Upper lobe of left lung (tissue), 6 donors: ENCODE measurements at regions not wholly inside any gene's neighbourhood (a gene's known extent, or its start where the extent isn't known, plus 50 kb on each side); places are given as distances from the start of the nearest gene placed in this dataset.
"Not testable (repeated sequence)": the region's sequence is repeated elsewhere in the genome, so short reads cannot be mapped to it uniquely, and the experiment has no call there.

ENCODE experiments used
- ATAC-seq, 2 donors: fragments of 200-7000 bp; cut with Tn5 transposase; one replicate each; pipeline ENCODE4 v1.9.1; 2022; ENCODE audit warnings: mild to moderate bottlenecking in 2 of 2, moderate library complexity in 2 of 2; ENCODE audit not compliant: low FRiP score in 2 of 2
- DNase-seq, 2 donors: peaks; one replicate each; pipeline ENCODE4 v3.0.0-alpha.2; 2019 to 2020
- H3K27ac ChIP-seq, 4 donors: fragments of 200-600 bp; sonication (generic); one replicate each; pipeline ENCODE4 v1.5.1; 2016 to 2019
- H3K27me3 ChIP-seq, 4 donors: fragments of 200-600 bp; sonication (generic); one replicate each; pipeline ENCODE4 v1.5.1; 2017 to 2019
- H3K36me3 ChIP-seq, 4 donors: fragments of 200-600 bp; sonication (generic); one replicate each; pipeline ENCODE4 v1.5.1; 2016 to 2019
- H3K4me1 ChIP-seq, 4 donors: fragments of 200-600 bp; sonication (generic); one replicate each; pipeline ENCODE4 v1.5.1; 2018 to 2019
- H3K4me3 ChIP-seq, 4 donors: fragments of 200-600 bp; sonication (generic); one replicate each; pipeline ENCODE4 v1.5.1; 2017 to 2019; ENCODE audit warnings: mild to moderate bottlenecking in 2 of 4, moderate library complexity in 1 of 4
- H3K9me3 ChIP-seq, 4 donors: fragments of 200-600 bp; sonication (generic); one replicate each; pipeline ENCODE4 v1.5.1; 2018 to 2019
- CTCF ChIP-seq, 6 experiments: fragments of 450-650 bp in 4 of 6; fragments of 200-600 bp in 2 of 6; sonication (generic) in 2 of 6; IDR thresholded peaks; one replicate each; pipeline ENCODE4 v1.5.1; 2016 to 2019; ENCODE audit warnings: antibody characterized with exemption in 6 of 6
- EP300 ChIP-seq, 4 donors: sonication (generic); formaldehyde crosslinking; IDR thresholded peaks; one replicate each; pipeline ENCODE4 v1.5.1; 2017; ENCODE audit warnings: antibody characterized with exemption in 4 of 4, control low read depth in 2 of 4
- POLR2A ChIP-seq, 4 donors: fragments of 450-650 bp; IDR thresholded peaks; one replicate each; pipeline ENCODE4 v1.5.1; 2016 to 2017; ENCODE audit warnings: antibody characterized with exemption in 4 of 4, mild to moderate bottlenecking in 2 of 4
- POLR2AphosphoS5 ChIP-seq, 2 donors: sonication (generic); formaldehyde crosslinking; IDR thresholded peaks; one replicate each; pipeline ENCODE4 v1.5.1; 2017; ENCODE audit warnings: antibody characterized with exemption in 2 of 2
- WGBS, 2 donors: methylation state at CpG; one replicate each; pipeline ENCODE4 v1.1.5; 2017 to 2018; 5-methylcytosine and 5-hydroxymethylcytosine counted together
- donor health status: DM: no; HTN: no; CAD: no; lungs with moderate emphysema.
- donor health status: DM: no; HTN: yes; CAD: no; lungs with severe emphysema.

DNA sequence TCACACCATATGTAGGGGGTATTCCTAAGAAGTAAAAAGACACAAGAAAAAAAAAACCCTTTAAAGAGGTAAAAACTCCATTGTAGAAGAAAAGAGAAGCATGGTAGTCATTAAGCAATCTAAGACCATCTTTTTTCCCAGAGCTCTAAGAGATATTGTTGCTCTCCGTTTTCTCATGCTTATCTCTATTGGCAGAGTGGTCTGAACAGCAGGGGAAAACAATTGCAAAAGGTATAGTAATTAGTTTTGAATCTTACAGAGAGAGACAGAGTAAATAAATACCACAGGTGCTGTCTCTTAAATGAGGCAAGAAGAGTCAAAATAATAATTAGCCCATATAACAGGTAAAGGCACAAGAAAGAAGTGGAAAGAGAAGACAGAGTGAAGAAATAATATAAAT lies 821.4 kb upstream of the CA10 start:
- DNase-seq, result no peak
- no peak overlapping the region for H3K4me3 ChIP-seq
- 32 to 35% methylated on average over 1 of the region's 1 CpG for whole genome bisulfite sequencing, 2 donors
- no peaks in the 10 kb centered on the region for H3K36me3 ChIP-seq
- no peak overlapping the region for H3K27ac ChIP-seq
- TF ChIP-seq POLR2A (IDR thresholded peaks at IDR 0.05) (no peak), EP300 (IDR thresholded peaks at IDR 0.05) (no peak), POLR2AphosphoS5 (IDR thresholded peaks at IDR 0.05) (no peak), CTCF (IDR thresholded peaks at IDR 0.05) (no peak)
- H3K9me3 ChIP-seq, result no peaks in the 10 kb centered on the region
- H3K4me1 ChIP-seq, result no peaks in the 10 kb centered on the region
- no peak for ATAC-seq
- H3K27me3 ChIP-seq, result no peaks in the 10 kb centered on the region

- ATAC-seq (no peak), DNase-seq (no peak)
- Histone ChIP-seq H3K4me1 (no peaks in the 10 kb centered on the region), H3K4me3 (no peak overlapping the region), H3K36me3 (no peaks in the 10 kb centered on the region), H3K27ac (no peak overlapping the region), H3K27me3 (no peaks in the 10 kb centered on the region), H3K9me3 (no peaks in the 10 kb centered on the region)
- WGBS, 2 donors, result 84 to 89% methylated on average over 3 of the region's 3 CpGs
- no peak for TF ChIP-seq POLR2AphosphoS5 (IDR thresholded peaks at IDR 0.05)
- TF ChIP-seq EP300 (IDR thresholded peaks at IDR 0.05), result no peak
- TF ChIP-seq POLR2A (IDR thresholded peaks at IDR 0.05), result no peak
- no peak for TF ChIP-seq CTCF (IDR thresholded peaks at IDR 0.05)
Measured at GRCh38 chr17:52965856-52966255, 807.3 kb upstream of the CA10 start.

DNA sequence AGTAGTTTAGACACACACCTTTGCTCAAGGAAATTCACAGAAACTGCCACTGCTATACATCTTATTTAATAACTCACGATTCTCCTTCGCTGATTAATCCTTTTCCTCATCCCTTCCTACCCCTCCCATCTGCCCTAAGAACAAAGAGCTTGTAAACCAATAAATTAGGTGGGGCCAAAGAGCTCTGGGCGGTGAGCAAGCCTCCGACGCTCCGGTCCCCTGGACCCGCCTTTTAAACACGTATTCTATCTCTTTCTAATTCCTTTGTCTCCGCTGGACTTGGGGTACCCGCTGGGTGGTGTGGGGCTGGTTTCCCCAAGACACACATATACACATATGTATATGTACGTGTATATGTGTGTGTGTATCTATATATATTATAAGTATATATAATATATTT lies 803.2 kb upstream of the CA10 start:
- not testable (repeated sequence) for H3K4me3 ChIP-seq, DNase-seq, H3K36me3 ChIP-seq, ATAC-seq, H3K27me3 ChIP-seq, H3K9me3 ChIP-seq, H3K27ac ChIP-seq, H3K4me1 ChIP-seq
- WGBS, 2 donors, result 79 to 82% methylated on average over 11 of the region's 11 CpGs

DNA sequence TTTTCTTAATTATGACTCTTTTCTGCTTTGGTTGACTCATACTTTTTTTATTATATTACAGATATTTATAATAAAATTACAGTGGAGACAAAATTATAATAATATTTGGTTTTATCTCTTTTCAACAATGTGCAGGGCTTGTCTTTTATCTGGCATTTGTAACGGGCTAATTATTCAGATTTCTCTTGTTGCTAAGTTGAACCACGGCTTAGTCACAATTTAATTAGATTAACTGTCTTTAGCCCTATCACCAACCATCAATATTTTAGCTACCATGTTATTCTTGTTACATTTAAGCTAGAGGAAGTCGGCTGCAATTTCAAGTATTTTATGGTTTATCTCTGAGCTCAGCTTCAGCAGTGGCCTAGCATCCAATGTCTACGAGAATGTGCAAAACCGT lies 798.9 kb upstream of the CA10 start:
- no peak for DNase-seq
- H3K27ac ChIP-seq, result no peak overlapping the region

GRCh38 chr17:52947418-52947817 lies 788.9 kb upstream of the CA10 start:
- WGBS, 2 donors, result 56 to 59% methylated on average over 3 of the region's 3 CpGs
- no peak for DNase-seq
- H3K27ac ChIP-seq, result no peak overlapping the region
- no peak for ATAC-seq
- no peaks in the 10 kb centered on the region for H3K9me3 ChIP-seq
- no peaks in the 10 kb centered on the region for H3K27me3 ChIP-seq
- no peaks in the 10 kb centered on the region for H3K4me1 ChIP-seq
- no peaks in the 10 kb centered on the region for H3K36me3 ChIP-seq
- no peak overlapping the region for H3K4me3 ChIP-seq
- TF ChIP-seq EP300 (IDR thresholded peaks at IDR 0.05), result no peak
- no peak for TF ChIP-seq POLR2A (IDR thresholded peaks at IDR 0.05)
- no peak for TF ChIP-seq POLR2AphosphoS5 (IDR thresholded peaks at IDR 0.05)
- TF ChIP-seq CTCF (IDR thresholded peaks at IDR 0.05), result no peak

More for the DNA sequence above, 798.9 kb upstream of the CA10 start:
- no peak for TF ChIP-seq POLR2A (IDR thresholded peaks at IDR 0.05)
- no peak for TF ChIP-seq POLR2AphosphoS5 (IDR thresholded peaks at IDR 0.05)
- TF ChIP-seq EP300 (IDR thresholded peaks at IDR 0.05), result no peak
- TF ChIP-seq CTCF (IDR thresholded peaks at IDR 0.05), result no peak
- H3K4me1 ChIP-seq, result no peaks in the 10 kb centered on the region
- no peak overlapping the region for H3K4me3 ChIP-seq
- no peak for ATAC-seq
- WGBS, 2 donors, result 84 to 87% methylated on average over 5 of the region's 5 CpGs
- no peaks in the 10 kb centered on the region for H3K9me3 ChIP-seq
- H3K27me3 ChIP-seq, result no peaks in the 10 kb centered on the region
- no peaks in the 10 kb centered on the region for H3K36me3 ChIP-seq
